ENCODE measurements at regions not wholly inside any gene's neighbourhood (a gene's known extent, or its start where the extent isn't known, plus 50 kb on each side); places are given as distances from the start of the nearest gene placed in this dataset.

DNA sequence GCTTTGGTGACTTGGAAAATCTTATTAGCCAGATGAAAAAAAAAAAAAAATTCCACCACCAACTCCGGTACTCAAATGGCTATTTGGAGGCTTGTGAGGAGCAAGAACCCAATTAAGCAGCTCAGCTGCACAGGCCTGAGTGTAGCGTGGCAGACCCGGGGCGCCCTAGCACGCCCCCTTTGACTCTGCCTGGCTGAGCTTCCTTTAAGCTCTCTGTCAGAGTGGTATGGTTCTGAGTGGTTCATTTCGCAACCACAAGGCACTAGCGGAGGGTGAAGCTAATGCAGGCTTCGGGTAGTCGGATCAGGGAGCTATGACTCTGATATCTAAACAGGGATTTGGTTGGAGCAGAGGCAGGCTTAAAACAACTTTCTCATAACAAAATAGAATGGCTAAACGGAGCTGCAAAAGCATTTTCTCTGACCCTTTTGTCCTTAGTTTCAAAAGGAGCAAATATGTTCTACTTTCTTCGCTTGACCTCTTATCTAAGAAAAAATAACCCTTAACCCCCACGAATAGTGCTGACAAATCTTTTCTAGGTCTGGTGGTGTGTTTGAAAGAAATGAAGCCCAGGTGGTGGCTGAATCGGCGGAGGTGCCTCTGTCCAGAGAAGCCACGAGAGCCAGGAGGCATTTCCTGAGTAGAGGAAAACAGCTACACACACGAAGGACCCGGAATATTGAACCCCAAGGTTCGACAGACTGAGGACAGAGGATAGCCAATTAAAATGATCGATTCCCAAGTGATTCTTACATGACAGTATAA lies 285.4 kb upstream of the GLI3 start:
- H3K9ac ChIP-seq (ENCODE audit: low read length): no peak overlapping the region
- H3K4me2 ChIP-seq (ENCODE audit: low read length): no peak overlapping the region
- H3K27ac ChIP-seq (ENCODE audit: low read length): no peak overlapping the region
- no peaks in the 10 kb centered on the region for H3K9me2 ChIP-seq (ENCODE audit: insufficient read depth, low read length)
- H3K9me3 ChIP-seq (ENCODE audit: low read length): peaks cover 5% of the 10 kb centered on the region
- H3K36me3 ChIP-seq (ENCODE audit: insufficient read depth, low read length): no peaks in the 10 kb centered on the region
- TF ChIP-seq, protein P1, sequence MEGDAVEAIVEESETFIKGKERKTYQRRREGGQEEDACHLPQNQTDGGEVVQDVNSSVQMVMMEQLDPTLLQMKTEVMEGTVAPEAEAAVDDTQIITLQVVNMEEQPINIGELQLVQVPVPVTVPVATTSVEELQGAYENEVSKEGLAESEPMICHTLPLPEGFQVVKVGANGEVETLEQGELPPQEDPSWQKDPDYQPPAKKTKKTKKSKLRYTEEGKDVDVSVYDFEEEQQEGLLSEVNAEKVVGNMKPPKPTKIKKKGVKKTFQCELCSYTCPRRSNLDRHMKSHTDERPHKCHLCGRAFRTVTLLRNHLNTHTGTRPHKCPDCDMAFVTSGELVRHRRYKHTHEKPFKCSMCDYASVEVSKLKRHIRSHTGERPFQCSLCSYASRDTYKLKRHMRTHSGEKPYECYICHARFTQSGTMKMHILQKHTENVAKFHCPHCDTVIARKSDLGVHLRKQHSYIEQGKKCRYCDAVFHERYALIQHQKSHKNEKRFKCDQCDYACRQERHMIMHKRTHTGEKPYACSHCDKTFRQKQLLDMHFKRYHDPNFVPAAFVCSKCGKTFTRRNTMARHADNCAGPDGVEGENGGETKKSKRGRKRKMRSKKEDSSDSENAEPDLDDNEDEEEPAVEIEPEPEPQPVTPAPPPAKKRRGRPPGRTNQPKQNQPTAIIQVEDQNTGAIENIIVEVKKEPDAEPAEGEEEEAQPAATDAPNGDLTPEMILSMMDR (IDR thresholded peaks at IDR 0.05; ENCODE audit: poor library complexity, severe bottlenecking): peak; percentile 18
- no peak for TF ChIP-seq RAD21 (conservative IDR thresholded peaks at IDR 0.05)
- H3K79me2 ChIP-seq (replicated peaks; ENCODE audit: insufficient read depth, low read length): no peaks in the 10 kb centered on the region
- no peak overlapping the region for H3K4me3 ChIP-seq (ENCODE audit: low read length)
- H4K20me1 ChIP-seq (ENCODE audit: insufficient read depth): no peaks in the 10 kb centered on the region
- no peaks in the 10 kb centered on the region for H3K27me3 ChIP-seq (ENCODE audit: insufficient read depth, low read depth, low read length)
- no peaks in the 10 kb centered on the region for H3F3A ChIP-seq (ENCODE audit: insufficient read depth, low read length, poor library complexity, severe bottlenecking)
- no peak overlapping the region for H2AFZ ChIP-seq (ENCODE audit: low read depth, low read length)

DNA sequence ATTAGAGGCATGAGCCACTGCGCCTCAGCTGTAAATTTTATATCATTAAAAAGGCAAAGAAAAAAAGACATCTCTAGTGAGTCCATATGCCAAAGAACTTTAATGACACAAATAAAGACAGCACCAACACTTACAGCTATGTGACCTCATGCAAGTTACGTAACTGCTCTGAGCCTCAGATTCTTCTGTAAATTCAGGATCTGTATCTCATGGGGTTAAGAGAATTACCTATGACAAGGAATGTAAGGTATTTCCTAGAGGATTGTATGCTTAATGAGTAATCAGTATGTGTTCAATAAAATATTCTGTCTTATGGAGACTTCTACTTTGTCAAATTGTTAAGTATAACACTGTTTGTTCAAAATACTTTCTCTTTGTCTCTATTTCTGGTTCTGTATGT lies 274.0 kb upstream of the GLI3 start:
- no peak overlapping the region for H3K27ac ChIP-seq (ENCODE audit: low read length)
- H3K79me2 ChIP-seq (replicated peaks; ENCODE audit: insufficient read depth, low read length): no peaks in the 10 kb centered on the region
- H2AFZ ChIP-seq (ENCODE audit: low read depth, low read length): no peak overlapping the region
- no peaks in the 10 kb centered on the region for H3K9me3 ChIP-seq (ENCODE audit: low read length)
- no peak for TF ChIP-seq EZH2 (IDR thresholded peaks at IDR 0.05; ENCODE audit: borderline replicate concordance, insufficient read depth, low read length, poor library complexity, severe bottlenecking)
- TF ChIP-seq EP300 (conservative IDR thresholded peaks at IDR 0.05; ENCODE audit: poor library complexity, severe bottlenecking): no peak
- TF ChIP-seq POLR2AphosphoS5 (IDR thresholded peaks at IDR 0.05): no peak
- no peak for TF ChIP-seq SMC3 (conservative IDR thresholded peaks at IDR 0.05; ENCODE audit: poor library complexity)
- TF ChIP-seq MXI1 (conservative IDR thresholded peaks at IDR 0.05; ENCODE audit: poor library complexity, severe bottlenecking): no peak
- no peak for TF ChIP-seq RAD21 (conservative IDR thresholded peaks at IDR 0.05)
- TF ChIP-seq, protein P1 (IDR thresholded peaks at IDR 0.05; ENCODE audit: poor library complexity, severe bottlenecking): no peak
- TF ChIP-seq TAF1 (IDR thresholded peaks at IDR 0.05; ENCODE audit: low read depth): no peak
- TF ChIP-seq, protein P2, sequence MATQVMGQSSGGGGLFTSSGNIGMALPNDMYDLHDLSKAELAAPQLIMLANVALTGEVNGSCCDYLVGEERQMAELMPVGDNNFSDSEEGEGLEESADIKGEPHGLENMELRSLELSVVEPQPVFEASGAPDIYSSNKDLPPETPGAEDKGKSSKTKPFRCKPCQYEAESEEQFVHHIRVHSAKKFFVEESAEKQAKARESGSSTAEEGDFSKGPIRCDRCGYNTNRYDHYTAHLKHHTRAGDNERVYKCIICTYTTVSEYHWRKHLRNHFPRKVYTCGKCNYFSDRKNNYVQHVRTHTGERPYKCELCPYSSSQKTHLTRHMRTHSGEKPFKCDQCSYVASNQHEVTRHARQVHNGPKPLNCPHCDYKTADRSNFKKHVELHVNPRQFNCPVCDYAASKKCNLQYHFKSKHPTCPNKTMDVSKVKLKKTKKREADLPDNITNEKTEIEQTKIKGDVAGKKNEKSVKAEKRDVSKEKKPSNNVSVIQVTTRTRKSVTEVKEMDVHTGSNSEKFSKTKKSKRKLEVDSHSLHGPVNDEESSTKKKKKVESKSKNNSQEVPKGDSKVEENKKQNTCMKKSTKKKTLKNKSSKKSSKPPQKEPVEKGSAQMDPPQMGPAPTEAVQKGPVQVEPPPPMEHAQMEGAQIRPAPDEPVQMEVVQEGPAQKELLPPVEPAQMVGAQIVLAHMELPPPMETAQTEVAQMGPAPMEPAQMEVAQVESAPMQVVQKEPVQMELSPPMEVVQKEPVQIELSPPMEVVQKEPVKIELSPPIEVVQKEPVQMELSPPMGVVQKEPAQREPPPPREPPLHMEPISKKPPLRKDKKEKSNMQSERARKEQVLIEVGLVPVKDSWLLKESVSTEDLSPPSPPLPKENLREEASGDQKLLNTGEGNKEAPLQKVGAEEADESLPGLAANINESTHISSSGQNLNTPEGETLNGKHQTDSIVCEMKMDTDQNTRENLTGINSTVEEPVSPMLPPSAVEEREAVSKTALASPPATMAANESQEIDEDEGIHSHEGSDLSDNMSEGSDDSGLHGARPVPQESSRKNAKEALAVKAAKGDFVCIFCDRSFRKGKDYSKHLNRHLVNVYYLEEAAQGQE (IDR thresholded peaks at IDR 0.05; ENCODE audit: borderline replicate concordance): no peak
- no peak overlapping the region for H3K4me2 ChIP-seq (ENCODE audit: low read length)
- no peaks in the 10 kb centered on the region for H4K20me1 ChIP-seq (ENCODE audit: insufficient read depth)
- H3F3A ChIP-seq (ENCODE audit: insufficient read depth, low read length, poor library complexity, severe bottlenecking): no peaks in the 10 kb centered on the region
- H3K36me3 ChIP-seq (ENCODE audit: insufficient read depth, low read length): no peaks in the 10 kb centered on the region
- no peak overlapping the region for H3K9ac ChIP-seq (ENCODE audit: low read length)
- no peak overlapping the region for H3K4me3 ChIP-seq (ENCODE audit: low read length)
- no peaks in the 10 kb centered on the region for H3K9me2 ChIP-seq (ENCODE audit: insufficient read depth, low read length)
- no peaks in the 10 kb centered on the region for H3K27me3 ChIP-seq (ENCODE audit: insufficient read depth, low read depth, low read length)

Data from neural cell (in vitro differentiated cells).